ENCODE measurements at regions not wholly inside any gene's neighbourhood (a gene's known extent, or its start where the extent isn't known, plus 50 kb on each side); places are given as distances from the start of the nearest gene placed in this dataset.
"Not testable (repeated sequence)": the region's sequence is repeated elsewhere in the genome, so short reads cannot be mapped to it uniquely, and the experiment has no call there.

DNA sequence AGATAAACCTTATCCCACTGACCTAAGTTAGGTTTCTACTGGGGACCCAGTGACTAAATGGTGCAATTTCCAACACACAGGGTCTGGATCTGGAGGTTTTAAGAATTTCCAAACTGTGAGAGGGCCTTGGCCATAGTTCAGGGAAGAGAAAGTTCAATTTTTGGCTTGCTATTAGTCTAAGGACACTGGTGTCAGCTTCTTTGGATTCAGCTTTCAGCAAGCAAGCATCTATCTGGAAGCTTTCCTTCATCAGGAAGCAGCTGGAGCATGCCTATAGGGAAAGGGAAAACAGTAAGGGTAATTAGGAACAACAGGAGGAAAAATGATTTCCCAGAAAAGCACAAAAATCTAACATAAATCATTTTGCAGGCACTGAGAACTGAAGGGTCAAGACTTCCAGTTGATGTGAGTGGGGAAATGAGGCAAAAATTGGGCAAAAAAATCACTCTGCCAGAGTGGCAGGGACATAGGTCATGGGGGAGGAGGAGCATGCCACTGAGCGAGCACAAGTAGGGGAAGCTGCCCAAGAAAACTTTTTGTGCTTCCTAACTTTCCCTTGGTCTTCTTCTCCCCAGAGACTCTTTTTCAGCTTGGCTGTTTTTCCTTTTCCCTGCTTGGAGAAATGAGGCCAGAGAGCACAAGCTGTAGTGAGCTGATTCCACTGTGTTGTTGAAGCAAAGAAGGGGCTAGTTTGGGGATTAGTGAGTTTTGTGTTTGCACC lies 299.6 kb downstream of the FGF10 start:
- WGBS (ENCODE audit: insufficient coverage, low coverage, low lambda C conversion rate, missing lambda C conversion rate) = 50% methylated on average over 1 of the region's 1 CpG
- Histone ChIP-seq H3K4me3 (no peak overlapping the region), H3K4me1 (no peaks in the 10 kb centered on the region), H3K27me3 (no peaks in the 10 kb centered on the region), H3K9me3 (no peaks in the 10 kb centered on the region), H3K27ac (no peak overlapping the region), H3K36me3 (no peaks in the 10 kb centered on the region)
- no peak for ATAC-seq
- DNase-seq = no peak
- no peak for TF ChIP-seq POLR2A (IDR thresholded peaks at IDR 0.05)
- TF ChIP-seq, protein P1, sequence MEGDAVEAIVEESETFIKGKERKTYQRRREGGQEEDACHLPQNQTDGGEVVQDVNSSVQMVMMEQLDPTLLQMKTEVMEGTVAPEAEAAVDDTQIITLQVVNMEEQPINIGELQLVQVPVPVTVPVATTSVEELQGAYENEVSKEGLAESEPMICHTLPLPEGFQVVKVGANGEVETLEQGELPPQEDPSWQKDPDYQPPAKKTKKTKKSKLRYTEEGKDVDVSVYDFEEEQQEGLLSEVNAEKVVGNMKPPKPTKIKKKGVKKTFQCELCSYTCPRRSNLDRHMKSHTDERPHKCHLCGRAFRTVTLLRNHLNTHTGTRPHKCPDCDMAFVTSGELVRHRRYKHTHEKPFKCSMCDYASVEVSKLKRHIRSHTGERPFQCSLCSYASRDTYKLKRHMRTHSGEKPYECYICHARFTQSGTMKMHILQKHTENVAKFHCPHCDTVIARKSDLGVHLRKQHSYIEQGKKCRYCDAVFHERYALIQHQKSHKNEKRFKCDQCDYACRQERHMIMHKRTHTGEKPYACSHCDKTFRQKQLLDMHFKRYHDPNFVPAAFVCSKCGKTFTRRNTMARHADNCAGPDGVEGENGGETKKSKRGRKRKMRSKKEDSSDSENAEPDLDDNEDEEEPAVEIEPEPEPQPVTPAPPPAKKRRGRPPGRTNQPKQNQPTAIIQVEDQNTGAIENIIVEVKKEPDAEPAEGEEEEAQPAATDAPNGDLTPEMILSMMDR (IDR thresholded peaks at IDR 0.05) = no peak
- intact Hi-C loops (cut with DNase I) = no loop called here

DNA sequence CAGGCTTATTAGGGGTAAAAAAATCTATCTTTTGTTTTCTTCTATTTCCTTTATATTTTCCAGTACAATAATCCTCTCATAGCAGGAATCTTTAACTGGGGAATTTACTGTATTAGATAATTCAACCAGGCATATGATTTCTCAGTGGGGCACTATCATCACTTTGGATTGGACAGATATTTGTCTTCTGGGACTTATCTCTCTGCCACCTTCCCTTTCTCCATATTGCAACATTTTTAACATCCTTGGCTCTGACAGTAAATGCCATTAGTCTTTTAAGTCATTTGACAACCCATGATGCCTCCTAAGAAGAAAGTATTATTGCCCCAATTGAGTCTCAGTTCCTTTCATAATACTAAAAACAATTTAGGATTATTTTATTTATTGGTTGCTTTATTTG lies 304.1 kb downstream of the FGF10 start:
- TF ChIP-seq POLR2A (IDR thresholded peaks at IDR 0.05) = no peak
- TF ChIP-seq, protein P1 (IDR thresholded peaks at IDR 0.05) = no peak
- H3K9me3 ChIP-seq = no peaks in the 10 kb centered on the region
- no peaks in the 10 kb centered on the region for H3K27me3 ChIP-seq
- ATAC-seq (no peak), DNase-seq (no peak)
- H3K4me3 ChIP-seq = no peak overlapping the region
- no peaks in the 10 kb centered on the region for H3K4me1 ChIP-seq
- intact Hi-C loops (cut with DNase I) = no loop called here
- H3K36me3 ChIP-seq = no peaks in the 10 kb centered on the region
- no peak overlapping the region for H3K27ac ChIP-seq

DNA sequence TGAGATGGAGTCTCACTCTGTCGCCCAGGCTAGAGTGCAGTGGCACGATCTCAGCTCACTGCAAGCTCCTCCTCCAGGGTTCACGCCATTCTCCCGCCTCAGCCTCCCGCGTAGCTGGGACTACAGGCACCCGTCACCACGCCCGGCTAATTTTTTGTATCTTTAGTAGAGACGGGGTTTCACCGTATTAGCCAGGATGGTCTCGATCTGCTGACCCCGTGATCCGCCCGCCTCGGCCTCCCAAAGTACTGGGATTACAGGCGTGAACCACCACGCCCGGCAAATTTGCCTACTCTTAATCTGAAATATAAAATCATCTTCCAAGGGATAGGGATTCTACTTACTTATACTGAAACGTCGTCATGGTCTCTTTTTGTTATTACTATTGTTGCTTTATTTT lies 314.7 kb downstream of the FGF10 start:
- WGBS (ENCODE audit: insufficient coverage, low coverage, low lambda C conversion rate, missing lambda C conversion rate) = 89% methylated on average over 12 of the region's 21 CpGs

DNA sequence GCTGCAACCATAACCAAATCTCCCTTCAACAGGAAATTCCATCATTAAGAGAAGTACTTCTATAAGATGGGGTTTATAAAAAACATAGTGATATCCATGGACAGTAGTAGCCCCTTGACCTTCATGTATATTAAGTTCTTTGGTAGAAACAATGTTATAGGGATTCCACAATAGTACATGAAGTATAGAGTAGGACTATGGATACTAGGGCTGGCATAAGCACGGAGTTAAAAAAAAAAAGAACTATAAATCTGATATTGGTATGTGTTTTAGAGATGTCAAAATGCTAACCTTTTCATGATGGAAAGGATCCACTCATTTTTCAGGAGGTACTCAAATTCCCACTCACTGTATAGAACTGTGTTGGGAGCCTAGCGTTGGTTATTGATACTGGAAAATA lies 337.6 kb downstream of the FGF10 start:
- Histone ChIP-seq H3K27me3 (no peaks in the 10 kb centered on the region), H3K4me3 (no peak overlapping the region), H3K4me1 (no peaks in the 10 kb centered on the region), H3K27ac (no peak overlapping the region), H3K9me3 (no peaks in the 10 kb centered on the region), H3K36me3 (no peaks in the 10 kb centered on the region)
- intact Hi-C loops (cut with DNase I) = no loop called here
- ATAC-seq = no peak
- 67% methylated on average over 2 of the region's 2 CpGs for WGBS (ENCODE audit: insufficient coverage, low coverage, low lambda C conversion rate, missing lambda C conversion rate)
- TF ChIP-seq POLR2A (IDR thresholded peaks at IDR 0.05) = no peak
- TF ChIP-seq, protein P1 (IDR thresholded peaks at IDR 0.05) = no peak
- DNase-seq = no peak

More for the DNA sequence above, 314.7 kb downstream of the FGF10 start:
- H3K4me1 ChIP-seq; intact Hi-C loops (cut with DNase I); H3K27me3 ChIP-seq; H3K27ac ChIP-seq; DNase-seq; H3K9me3 ChIP-seq; H3K36me3 ChIP-seq; ATAC-seq; H3K4me3 ChIP-seq: not testable (repeated sequence)

DNA sequence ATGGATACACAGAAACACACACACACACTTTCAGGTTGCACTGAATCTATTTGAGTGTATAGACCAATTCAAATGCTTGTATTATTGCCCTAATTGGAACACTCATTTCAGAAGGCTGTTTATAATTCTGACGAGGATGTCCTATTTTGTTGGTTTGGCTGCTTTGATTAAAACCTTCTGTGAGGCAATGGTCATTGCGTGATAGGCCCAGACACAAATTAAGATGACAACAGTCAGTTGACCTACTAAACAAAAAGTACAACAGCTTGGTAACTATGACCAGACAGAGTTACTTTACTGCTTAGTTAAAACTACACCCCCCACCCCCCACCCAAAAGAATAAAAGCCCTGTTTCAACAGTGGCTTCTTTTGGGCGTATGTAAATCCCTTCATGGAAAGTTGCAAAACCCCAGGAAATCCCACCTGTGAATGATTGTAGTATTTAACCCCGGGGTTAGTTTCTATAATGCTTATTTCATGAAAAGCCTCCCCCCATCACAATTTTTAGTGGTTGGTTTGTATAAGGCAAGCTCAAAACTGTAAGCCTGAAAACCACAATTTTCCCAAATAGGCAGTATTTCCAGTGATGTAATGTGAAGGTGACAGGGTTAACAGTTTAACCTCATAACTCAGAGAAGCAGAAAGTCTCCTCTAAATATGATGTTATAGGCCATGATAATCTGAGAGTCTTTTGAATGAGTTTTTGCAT lies 340.8 kb downstream of the FGF10 start:
- Histone ChIP-seq H3K36me3 (no peaks in the 10 kb centered on the region), H3K27ac (no peak overlapping the region), H3K4me3 (no peak overlapping the region), H3K9me3 (peaks cover 0 to 4% (median 0%) of the 10 kb centered on the region in 4 donors), H3K27me3 (no peaks in the 10 kb centered on the region), H3K4me1 (no peaks in the 10 kb centered on the region)
- ATAC-seq (no peak), DNase-seq (no peak)
- intact Hi-C loops (cut with DNase I) = no loop called here
- TF ChIP-seq, protein P1 (IDR thresholded peaks at IDR 0.05) = no peak
- TF ChIP-seq POLR2A (IDR thresholded peaks at IDR 0.05) = no peak
- 43% methylated on average over 4 of the region's 4 CpGs for WGBS (ENCODE audit: insufficient coverage, low coverage, low lambda C conversion rate, missing lambda C conversion rate)

Data from right lobe of liver (tissue), 6 donors.